ENCODE measurements at regions not wholly inside any gene's neighbourhood (a gene's known extent, or its start where the extent isn't known, plus 50 kb on each side); places are given as distances from the start of the nearest gene placed in this dataset.

- no peaks in the 10 kb centered on the region for H3K27me3 Mint-ChIP-seq
- no peak for DNase-seq
- no peaks in the 10 kb centered on the region for H3K36me3 Mint-ChIP-seq (ENCODE audit: low read depth)
- intact Hi-C loops (cut with micrococcal nuclease), result no loop called here
- no peaks in the 10 kb centered on the region for H3K4me1 Mint-ChIP-seq
- peaks cover 4% of the 10 kb centered on the region for H3K9me3 Mint-ChIP-seq
- H3K4me3 Mint-ChIP-seq, result no peak overlapping the region
- no peak overlapping the region for H3K27ac Mint-ChIP-seq
These were observed 353.7 kb downstream of the GASK1B start for GRCh38 chr4:157818946-157819692.

- Mint-ChIP-seq H3K27me3 (no peaks in the 10 kb centered on the region), H3K4me3 (no peak overlapping the region), H3K27ac (no peak overlapping the region), H3K9me3 (no peaks in the 10 kb centered on the region), H3K36me3 (ENCODE audit: low read depth) (no peaks in the 10 kb centered on the region), H3K4me1 (no peaks in the 10 kb centered on the region)
- no peak for DNase-seq
- intact Hi-C loops (cut with micrococcal nuclease), result no loop called here
These were observed 362.6 kb downstream of the GASK1B start for GRCh38 chr4:157810137-157810774.

GRCh38 chr4:157808796-157809383, 363.9 kb downstream of the GASK1B start:
- no peak for DNase-seq
- Mint-ChIP-seq H3K4me1 (no peaks in the 10 kb centered on the region), H3K27ac (no peak overlapping the region), H3K27me3 (no peaks in the 10 kb centered on the region), H3K4me3 (no peak overlapping the region), H3K36me3 (ENCODE audit: low read depth) (no peaks in the 10 kb centered on the region), H3K9me3 (no peaks in the 10 kb centered on the region)
- intact Hi-C loops (cut with micrococcal nuclease), result no loop called here

GRCh38 chr4:157806184-157806583, 366.6 kb downstream of the GASK1B start:
- H3K9me3 Mint-ChIP-seq, result no peaks in the 10 kb centered on the region
- intact Hi-C loops (cut with micrococcal nuclease), result no loop called here
- no peaks in the 10 kb centered on the region for H3K36me3 Mint-ChIP-seq (ENCODE audit: low read depth)
- no peaks in the 10 kb centered on the region for H3K27me3 Mint-ChIP-seq
- no peaks in the 10 kb centered on the region for H3K4me1 Mint-ChIP-seq
- no peak for DNase-seq
- H3K4me3 Mint-ChIP-seq, result no peak overlapping the region
- no peak overlapping the region for H3K27ac Mint-ChIP-seq

GRCh38 chr4:157804986-157805385, 367.8 kb downstream of the GASK1B start:
- DNase-seq, result no peak
- Mint-ChIP-seq H3K27ac (no peak overlapping the region), H3K4me3 (no peak overlapping the region), H3K36me3 (ENCODE audit: low read depth) (no peaks in the 10 kb centered on the region), H3K4me1 (no peaks in the 10 kb centered on the region), H3K9me3 (no peaks in the 10 kb centered on the region), H3K27me3 (no peaks in the 10 kb centered on the region)
- intact Hi-C loops (cut with micrococcal nuclease), result no loop called here

GRCh38 chr4:157803845-157804521, 368.8 kb downstream of the GASK1B start:
- Mint-ChIP-seq H3K36me3 (ENCODE audit: low read depth) (no peaks in the 10 kb centered on the region), H3K27me3 (no peaks in the 10 kb centered on the region), H3K4me3 (no peak overlapping the region), H3K4me1 (no peaks in the 10 kb centered on the region), H3K9me3 (no peaks in the 10 kb centered on the region), H3K27ac (no peak overlapping the region)
- DNase-seq, result no peak
- intact Hi-C loops (cut with micrococcal nuclease), result no loop called here

- intact Hi-C loops (cut with micrococcal nuclease), result no loop called here
- H3K27me3 Mint-ChIP-seq, result no peaks in the 10 kb centered on the region
- no peak overlapping the region for H3K4me3 Mint-ChIP-seq
- no peaks in the 10 kb centered on the region for H3K36me3 Mint-ChIP-seq (ENCODE audit: low read depth)
- no peaks in the 10 kb centered on the region for H3K9me3 Mint-ChIP-seq
- no peak overlapping the region for H3K27ac Mint-ChIP-seq
- no peak for DNase-seq
- no peaks in the 10 kb centered on the region for H3K4me1 Mint-ChIP-seq
These were observed 369.4 kb downstream of the GASK1B start for GRCh38 chr4:157803421-157803820.

GRCh38 chr4:157795495-157795894, 377.3 kb downstream of the GASK1B start:
- no peak overlapping the region for H3K27ac Mint-ChIP-seq
- no peaks in the 10 kb centered on the region for H3K9me3 Mint-ChIP-seq
- H3K36me3 Mint-ChIP-seq (ENCODE audit: low read depth), result no peaks in the 10 kb centered on the region
- H3K4me3 Mint-ChIP-seq, result no peak overlapping the region
- no peak for DNase-seq
- H3K27me3 Mint-ChIP-seq, result no peaks in the 10 kb centered on the region
- H3K4me1 Mint-ChIP-seq, result no peaks in the 10 kb centered on the region
- intact Hi-C loops (cut with micrococcal nuclease), result no loop called here

GRCh38 chr4:157792716-157793115, 380.1 kb downstream of the GASK1B start:
- intact Hi-C loops (cut with micrococcal nuclease), result no loop called here

GRCh38 chr4:157791236-157791635, 381.6 kb downstream of the GASK1B start:
- Mint-ChIP-seq H3K36me3 (ENCODE audit: low read depth) (no peaks in the 10 kb centered on the region), H3K9me3 (no peaks in the 10 kb centered on the region), H3K27ac (no peak overlapping the region), H3K4me1 (no peaks in the 10 kb centered on the region), H3K4me3 (no peak overlapping the region), H3K27me3 (no peaks in the 10 kb centered on the region)
- no peak for DNase-seq
- intact Hi-C loops (cut with micrococcal nuclease), result no loop called here

More at GRCh38 chr4:157792716-157793115, 380.1 kb downstream of the GASK1B start:
- Mint-ChIP-seq H3K4me1 (no peaks in the 10 kb centered on the region), H3K9me3 (no peaks in the 10 kb centered on the region), H3K36me3 (ENCODE audit: low read depth) (no peaks in the 10 kb centered on the region), H3K27me3 (no peaks in the 10 kb centered on the region), H3K4me3 (no peak overlapping the region), H3K27ac (no peak overlapping the region)
- DNase-seq, result no peak

- H3K4me3 Mint-ChIP-seq, result no peak overlapping the region
- H3K9me3 Mint-ChIP-seq, result no peaks in the 10 kb centered on the region
- H3K27me3 Mint-ChIP-seq, result no peaks in the 10 kb centered on the region
- no peaks in the 10 kb centered on the region for H3K36me3 Mint-ChIP-seq (ENCODE audit: low read depth)
- no peaks in the 10 kb centered on the region for H3K4me1 Mint-ChIP-seq
- intact Hi-C loops (cut with micrococcal nuclease), result no loop called here
- no peak for DNase-seq
- H3K27ac Mint-ChIP-seq, result no peak overlapping the region
These were observed 385.2 kb downstream of the GASK1B start for GRCh38 chr4:157787618-157788017.

- Mint-ChIP-seq H3K9me3 (no peaks in the 10 kb centered on the region), H3K4me3 (no peak overlapping the region), H3K4me1 (no peaks in the 10 kb centered on the region), H3K27ac (no peak overlapping the region), H3K27me3 (no peaks in the 10 kb centered on the region), H3K36me3 (ENCODE audit: low read depth) (no peaks in the 10 kb centered on the region)
- intact Hi-C loops (cut with micrococcal nuclease), result no loop called here
- DNase-seq, result no peak
These were observed 391.5 kb downstream of the GASK1B start for GRCh38 chr4:157781361-157781760.

- DNase-seq, result no peak
- no peaks in the 10 kb centered on the region for H3K4me1 Mint-ChIP-seq
- H3K36me3 Mint-ChIP-seq (ENCODE audit: low read depth), result no peaks in the 10 kb centered on the region
- H3K27me3 Mint-ChIP-seq, result no peaks in the 10 kb centered on the region
- H3K9me3 Mint-ChIP-seq, result no peaks in the 10 kb centered on the region
- intact Hi-C loops (cut with micrococcal nuclease), result no loop called here
- no peak overlapping the region for H3K4me3 Mint-ChIP-seq
- H3K27ac Mint-ChIP-seq, result no peak overlapping the region
These were observed 393.7 kb downstream of the GASK1B start for GRCh38 chr4:157779081-157779480.

GRCh38 chr4:157776930-157777528, 395.8 kb downstream of the GASK1B start:
- Mint-ChIP-seq H3K4me3 (no peak overlapping the region), H3K27ac (no peak overlapping the region), H3K4me1 (no peaks in the 10 kb centered on the region), H3K9me3 (no peaks in the 10 kb centered on the region), H3K27me3 (no peaks in the 10 kb centered on the region), H3K36me3 (ENCODE audit: low read depth) (no peaks in the 10 kb centered on the region)
- DNase-seq, result no peak
- intact Hi-C loops (cut with micrococcal nuclease), result no loop called here

All from activated CD4-positive, alpha-beta T cell treated with anti-CD3 and anti-CD28 coated beads, Interleukin-2, amount 10 ng/mL, durations not matched to agents 24 days and 14 days (primary cell).